ENCODE measurements at regions not wholly inside any gene's neighbourhood (a gene's known extent, or its start where the extent isn't known, plus 50 kb on each side); places are given as distances from the start of the nearest gene placed in this dataset.

- 0 out of 2 replicates have a peak, but pooled peaks have one; percentile 29 for ATAC-seq
- intact Hi-C loops (cut with micrococcal nuclease; ENCODE audit: unreplicated experiment) (no loop called here), in situ Hi-C loops (cut with HindIII; ENCODE audit: low pct_unique_long_range_greater_than_20kb, low sequenced_read_pairs) (no loop called here)
- Histone ChIP-seq H3K4me1 (ENCODE audit: control insufficient read depth, insufficient read depth, low read length) (peaks cover 44% of the 10 kb centered on the region), H3K27me3 (ENCODE audit: control insufficient read depth, insufficient read depth, low read length) (no peaks in the 10 kb centered on the region), H3K36me3 (ENCODE audit: control insufficient read depth, insufficient read depth, low read length) (no peaks in the 10 kb centered on the region), H3K4me3 (ENCODE audit: low read depth in 2 of 2, low read length in 2 of 2) (no peak overlapping the region), H3K27ac (ENCODE audit: low read length) (peak overlapping the region; percentile 100), H3K9me3 (ENCODE audit: control insufficient read depth, insufficient read depth, low read depth, low read length) (peaks cover 22% of the 10 kb centered on the region; the same call in 1 of the 2 replicates)
- ChIA-PET POLR2A (interaction anchor here (0.6 to 1.5 kb wide), 7 partner anchors 9 to 115 kb away, joined by 3 to 16 read pairs (median 5); no protein-coding TSS in a partner anchor), CTCF (interaction anchor here (0.8 kb wide), 1 partner anchor 12 kb away, joined by 3 read pairs; no protein-coding TSS in a partner anchor)
- no peak for DNase-seq (ENCODE audit: low read depth, low spot score)
- no peak for TF ChIP-seq POLR2AphosphoS5 (IDR thresholded peaks at IDR 0.05; ENCODE audit: low read depth, low read length)
- TF ChIP-seq SIN3A (IDR thresholded peaks at IDR 0.05; ENCODE audit: borderline replicate concordance, insufficient read depth, low read depth, low read length), result no peak
- TF ChIP-seq, protein P1, sequence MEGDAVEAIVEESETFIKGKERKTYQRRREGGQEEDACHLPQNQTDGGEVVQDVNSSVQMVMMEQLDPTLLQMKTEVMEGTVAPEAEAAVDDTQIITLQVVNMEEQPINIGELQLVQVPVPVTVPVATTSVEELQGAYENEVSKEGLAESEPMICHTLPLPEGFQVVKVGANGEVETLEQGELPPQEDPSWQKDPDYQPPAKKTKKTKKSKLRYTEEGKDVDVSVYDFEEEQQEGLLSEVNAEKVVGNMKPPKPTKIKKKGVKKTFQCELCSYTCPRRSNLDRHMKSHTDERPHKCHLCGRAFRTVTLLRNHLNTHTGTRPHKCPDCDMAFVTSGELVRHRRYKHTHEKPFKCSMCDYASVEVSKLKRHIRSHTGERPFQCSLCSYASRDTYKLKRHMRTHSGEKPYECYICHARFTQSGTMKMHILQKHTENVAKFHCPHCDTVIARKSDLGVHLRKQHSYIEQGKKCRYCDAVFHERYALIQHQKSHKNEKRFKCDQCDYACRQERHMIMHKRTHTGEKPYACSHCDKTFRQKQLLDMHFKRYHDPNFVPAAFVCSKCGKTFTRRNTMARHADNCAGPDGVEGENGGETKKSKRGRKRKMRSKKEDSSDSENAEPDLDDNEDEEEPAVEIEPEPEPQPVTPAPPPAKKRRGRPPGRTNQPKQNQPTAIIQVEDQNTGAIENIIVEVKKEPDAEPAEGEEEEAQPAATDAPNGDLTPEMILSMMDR (IDR thresholded peaks at IDR 0.05), result no peak
- no peak for TF ChIP-seq REST (IDR thresholded peaks at IDR 0.05; ENCODE audit: insufficient read depth in 1 of 2, low read depth in 2 of 2, low read length in 1 of 2)
- TF ChIP-seq TCF7L2 (IDR thresholded peaks at IDR 0.05; ENCODE audit: low read depth, low read length), result no peak
- no TSS peak for BruUV-seq (replicated peaks)
Measured at GRCh38 chr1:8122160-8122476, 96.0 kb upstream of the ERRFI1 start.

- peaks cover 50% of the 10 kb centered on the region for H3K4me1 ChIP-seq (ENCODE audit: control insufficient read depth, insufficient read depth, low read length)
- TF ChIP-seq TCF7L2 (IDR thresholded peaks at IDR 0.05; ENCODE audit: low read depth, low read length), result peak; percentile 83
- TF ChIP-seq REST (IDR thresholded peaks at IDR 0.05; ENCODE audit: insufficient read depth in 1 of 2, low read depth in 2 of 2, low read length in 1 of 2), result no peak
- peak overlapping the region; percentile 100 for H3K27ac ChIP-seq (ENCODE audit: low read length)
- no peak overlapping the region for H3K4me3 ChIP-seq (ENCODE audit: low read depth in 2 of 2, low read length in 2 of 2)
- DNase-seq (ENCODE audit: low read depth, low spot score), result peak; percentile 69
- ATAC-seq, result peak; percentile 78
- TSS peak; percentile 90 for BruUV-seq (replicated peaks)
- POLR2A ChIA-PET, result interaction anchor here (0.6 to 1.5 kb wide), 8 partner anchors 10 to 135 kb away, joined by 3 to 16 read pairs (median 4); no protein-coding TSS in a partner anchor
- in situ Hi-C loops (cut with HindIII; ENCODE audit: low pct_unique_long_range_greater_than_20kb, low sequenced_read_pairs) (no loop called here), intact Hi-C loops (cut with micrococcal nuclease; ENCODE audit: unreplicated experiment) (no loop called here)
- H3K9me3 ChIP-seq (ENCODE audit: control insufficient read depth, insufficient read depth, low read depth, low read length), result peaks cover 17% of the 10 kb centered on the region; the same call in 1 of the 2 replicates
- H3K36me3 ChIP-seq (ENCODE audit: control insufficient read depth, insufficient read depth, low read length), result no peaks in the 10 kb centered on the region
- CTCF ChIA-PET, result interaction anchor here (0.7 to 0.8 kb wide), 2 partner anchors 12 to 20 kb away, joined by 3 to 9 read pairs; no protein-coding TSS in a partner anchor
- H3K27me3 ChIP-seq (ENCODE audit: control insufficient read depth, insufficient read depth, low read length), result no peaks in the 10 kb centered on the region
Measured at GRCh38 chr1:8121261-8122159, 95.4 kb upstream of the ERRFI1 start.
